DND-41 (cell line): ENCODE measurements at regions not wholly inside any gene's neighbourhood (a gene's known extent, or its start where the extent isn't known, plus 50 kb on each side); places are given as distances from the start of the nearest gene placed in this dataset.
A peak's percentile ranks its signal among the peaks of the same experiment; 100 is the strongest.

Source experiments
- ATAC-seq: fragments of 200-7000 bp; cut with Tn5 transposase; 3 replicates; pipeline ENCODE4 v1.9.1; 2021; ENCODE audit warnings: low read depth; ENCODE audit not compliant: insufficient read depth
- DNase-seq: peaks from one replicate; pipeline ENCODE4 v3.0.0-alpha.2; 2020
- H2AFZ ChIP-seq: 2 replicates; pipeline ENCODE4 v1.6.0; 2012; ENCODE audit warnings: low read depth, low read length
- H3K27ac ChIP-seq: 2 replicates; pipeline ENCODE4 v1.5.1; 2012; ENCODE audit warnings: low read length, inconsistent platforms
- H3K27me3 ChIP-seq: fragments of 200-600 bp; sonication (generic); 2 replicates; pipeline ENCODE4 v1.6.0; 2012; ENCODE audit warnings: low read length, mild to moderate bottlenecking, inconsistent platforms; ENCODE audit not compliant: insufficient read depth, poor library complexity
- H3K36me3 ChIP-seq: 2 replicates; pipeline ENCODE4 v1.5.1; 2012; ENCODE audit warnings: low read length, inconsistent platforms; ENCODE audit not compliant: insufficient read depth
- H3K4me1 ChIP-seq: 2 replicates; pipeline ENCODE4 v1.5.1; 2012; ENCODE audit warnings: mild to moderate bottlenecking, low read length; ENCODE audit not compliant: insufficient read depth
- H3K4me2 ChIP-seq: 2 replicates; pipeline ENCODE4 v1.6.0; 2012; ENCODE audit warnings: mild to moderate bottlenecking, moderate library complexity, low read length, inconsistent platforms; ENCODE audit not compliant: insufficient read depth
- H3K4me3 ChIP-seq, 2 experiments: fragments of 200-600 bp in 1 of 2; shearing (Covaris generic) in 1 of 2; 2 replicates each; pipeline ENCODE4 v1.5.1; 2012 to 2016; ENCODE audit warnings: inconsistent platforms in 2 of 2, low read length in 2 of 2, mild to moderate bottlenecking in 2 of 2, low read depth in 1 of 2, moderate library complexity in 1 of 2
- H3K79me2 ChIP-seq: 2 replicates; pipeline ENCODE4 v1.6.0; 2012; ENCODE audit warnings: low read length, inconsistent platforms; ENCODE audit not compliant: insufficient read depth
- H3K9ac ChIP-seq: 2 replicates; pipeline ENCODE4 v1.6.0; 2012; ENCODE audit warnings: low read depth, mild to moderate bottlenecking, inconsistent platforms, low read length, moderate library complexity
- H3K9me3 ChIP-seq: 2 replicates; pipeline ENCODE4 v1.5.1; 2012; ENCODE audit warnings: low read length, moderate library complexity, mild to moderate bottlenecking, inconsistent platforms; ENCODE audit not compliant: insufficient read depth, severe bottlenecking
- H4K20me1 ChIP-seq: 2 replicates; pipeline ENCODE4 v1.6.0; 2012; ENCODE audit warnings: low read length; ENCODE audit not compliant: insufficient read depth
- EZH2 ChIP-seq: IDR thresholded peaks from 3 replicates; pipeline ENCODE4 v1.6.1; 2012; ENCODE audit warnings: borderline replicate concordance, low read depth, mild to moderate bottlenecking, moderate library complexity, low read length, inconsistent platforms; ENCODE audit not compliant: severe bottlenecking
- TF ChIP-seq, protein P1 (sequence below): IDR thresholded peaks from 2 replicates; pipeline ENCODE4 v1.5.1; 2012; ENCODE audit warnings: borderline replicate concordance, low read length, moderate library complexity, mild to moderate bottlenecking; ENCODE audit not compliant: poor library complexity, severe bottlenecking; ENCODE audit errors: extremely low read depth

DNA sequence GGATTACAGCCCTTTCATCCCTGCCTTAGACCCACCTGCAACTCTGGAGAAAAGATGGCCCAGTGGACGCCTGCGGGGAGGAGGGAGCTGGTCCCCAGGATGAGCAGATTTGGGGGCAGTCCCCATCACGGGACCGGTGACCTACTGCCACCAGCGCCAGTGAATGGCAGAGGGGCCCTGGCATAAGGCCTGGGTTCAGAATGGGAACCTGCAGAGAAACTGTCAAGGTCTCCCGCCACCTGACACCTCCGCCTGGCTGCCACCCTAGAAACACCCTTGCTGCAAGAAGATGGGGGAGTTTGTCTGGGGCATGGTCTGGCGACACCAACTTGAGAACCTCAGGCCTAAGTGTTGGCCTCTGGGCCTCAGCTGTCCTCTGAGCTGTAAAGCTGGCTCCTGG is 335.7 kb downstream of the SEC14L1 start:
- no peaks in the 10 kb centered on the region for H3K9me3 ChIP-seq
- no peak overlapping the region for H3K4me2 ChIP-seq
- H3K4me1 ChIP-seq = peaks cover 25% of the 10 kb centered on the region
- no peak for ATAC-seq
- H4K20me1 ChIP-seq = peaks cover 99% of the 10 kb centered on the region
- peaks cover 96% of the 10 kb centered on the region for H3K36me3 ChIP-seq
- H2AFZ ChIP-seq = no peak overlapping the region
- peak overlapping the region; percentile 27; the same call in 1 of the 2 replicates for H3K27ac ChIP-seq
- no peak for DNase-seq
- H3K4me3 ChIP-seq = no peak overlapping the region
- no peak for TF ChIP-seq EZH2
- TF ChIP-seq, protein P1, sequence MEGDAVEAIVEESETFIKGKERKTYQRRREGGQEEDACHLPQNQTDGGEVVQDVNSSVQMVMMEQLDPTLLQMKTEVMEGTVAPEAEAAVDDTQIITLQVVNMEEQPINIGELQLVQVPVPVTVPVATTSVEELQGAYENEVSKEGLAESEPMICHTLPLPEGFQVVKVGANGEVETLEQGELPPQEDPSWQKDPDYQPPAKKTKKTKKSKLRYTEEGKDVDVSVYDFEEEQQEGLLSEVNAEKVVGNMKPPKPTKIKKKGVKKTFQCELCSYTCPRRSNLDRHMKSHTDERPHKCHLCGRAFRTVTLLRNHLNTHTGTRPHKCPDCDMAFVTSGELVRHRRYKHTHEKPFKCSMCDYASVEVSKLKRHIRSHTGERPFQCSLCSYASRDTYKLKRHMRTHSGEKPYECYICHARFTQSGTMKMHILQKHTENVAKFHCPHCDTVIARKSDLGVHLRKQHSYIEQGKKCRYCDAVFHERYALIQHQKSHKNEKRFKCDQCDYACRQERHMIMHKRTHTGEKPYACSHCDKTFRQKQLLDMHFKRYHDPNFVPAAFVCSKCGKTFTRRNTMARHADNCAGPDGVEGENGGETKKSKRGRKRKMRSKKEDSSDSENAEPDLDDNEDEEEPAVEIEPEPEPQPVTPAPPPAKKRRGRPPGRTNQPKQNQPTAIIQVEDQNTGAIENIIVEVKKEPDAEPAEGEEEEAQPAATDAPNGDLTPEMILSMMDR = no peak
- no peak overlapping the region for H3K9ac ChIP-seq
- no peaks in the 10 kb centered on the region for H3K27me3 ChIP-seq
- peaks cover 100% of the 10 kb centered on the region for H3K79me2 ChIP-seq

DNA sequence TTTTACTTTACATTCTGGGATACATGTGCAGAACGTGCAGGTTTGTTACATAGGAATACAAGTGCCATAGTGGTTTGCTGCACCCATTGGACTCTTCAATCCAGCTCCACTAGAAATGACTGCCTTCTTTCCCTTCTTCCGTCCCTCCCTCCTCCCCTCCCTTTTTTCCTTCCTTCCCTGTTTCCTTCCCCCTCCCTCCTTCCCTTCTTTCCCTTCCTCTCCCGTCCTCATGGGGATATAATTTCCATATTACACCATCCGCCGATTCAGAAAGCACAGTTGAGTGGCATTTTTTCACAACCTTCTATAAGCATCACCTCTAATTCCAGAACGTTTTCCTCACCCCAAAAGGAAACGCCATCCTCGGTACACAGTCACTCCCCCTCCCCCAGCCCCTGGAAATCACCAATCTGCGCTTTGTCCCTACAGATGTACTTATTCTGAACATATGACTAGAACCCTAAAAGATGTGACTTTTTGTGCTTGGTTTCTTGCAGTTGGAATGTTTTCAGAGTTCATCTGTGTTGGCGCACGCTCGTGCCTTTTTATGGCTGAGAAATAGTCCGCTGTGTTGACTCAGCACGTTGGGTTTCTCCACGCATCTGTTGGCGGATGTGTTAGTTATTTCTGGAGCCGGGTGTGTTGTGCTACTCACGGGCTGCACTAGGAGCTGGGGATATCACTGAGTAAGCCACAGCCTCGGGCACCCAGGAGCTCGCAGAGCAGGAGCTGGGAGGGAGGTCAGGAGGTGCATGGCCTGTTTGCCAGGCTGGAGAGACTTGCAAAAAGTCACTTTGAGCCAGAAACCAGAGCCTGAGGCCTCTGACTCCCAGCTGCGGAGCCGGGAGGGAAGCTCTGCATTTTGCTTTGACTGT is 336.4 kb downstream of the SEC14L1 start:
- no peaks in the 10 kb centered on the region for H3K9me3 ChIP-seq
- peaks cover 99% of the 10 kb centered on the region for H4K20me1 ChIP-seq
- peaks cover 96% of the 10 kb centered on the region for H3K36me3 ChIP-seq
- H3K79me2 ChIP-seq = peaks cover 100% of the 10 kb centered on the region
- H3K4me3 ChIP-seq = no peak overlapping the region
- H3K27me3 ChIP-seq = no peaks in the 10 kb centered on the region
- TF ChIP-seq, protein P1 = no peak
- no peak for TF ChIP-seq EZH2
- peaks cover 19% of the 10 kb centered on the region for H3K4me1 ChIP-seq
- DNase-seq (no peak), ATAC-seq (no peak)
- peak overlapping the region; percentile 37 for H3K27ac ChIP-seq
- no peak overlapping the region for H2AFZ ChIP-seq
- H3K9ac ChIP-seq = no peak overlapping the region
- no peak overlapping the region; the same call in 1 of the 2 replicates for H3K4me2 ChIP-seq

DNA sequence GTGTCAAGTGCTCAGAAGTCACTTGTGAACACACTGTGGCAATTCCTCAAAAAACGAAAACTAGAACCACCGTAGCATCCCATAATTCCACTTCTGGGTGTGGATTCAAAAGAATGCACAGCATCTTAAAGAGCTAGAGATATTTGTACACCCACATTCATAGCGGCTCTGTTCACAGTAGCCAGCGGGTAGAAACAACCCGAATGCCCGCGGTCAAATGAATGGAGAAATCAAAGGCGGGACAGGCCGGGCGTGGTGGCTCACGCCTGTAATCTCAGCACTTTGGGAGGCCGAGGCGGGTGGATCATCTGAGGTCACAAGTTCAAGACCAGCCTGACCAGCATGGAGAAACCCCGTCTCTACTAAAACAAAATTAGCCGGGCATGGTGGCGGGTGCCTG is 337.5 kb downstream of the SEC14L1 start:
- Histone ChIP-seq H3K4me1 (peaks cover 12% of the 10 kb centered on the region; the same call in 1 of the 2 replicates), H3K36me3 (peaks cover 96% of the 10 kb centered on the region), H3K27me3 (no peaks in the 10 kb centered on the region), H3K9me3 (no peaks in the 10 kb centered on the region), H3K79me2 (peaks cover 100% of the 10 kb centered on the region), H3K27ac (no peak overlapping the region), H3K9ac (no peak overlapping the region), H4K20me1 (peaks cover 99% of the 10 kb centered on the region), H2AFZ (no peak overlapping the region), H3K4me3 (no peak overlapping the region), H3K4me2 (no peak overlapping the region)
- TF ChIP-seq, protein P1 = no peak
- no peak for TF ChIP-seq EZH2
- DNase-seq (no peak), ATAC-seq (no peak)
